Astrocyte (in vitro differentiated cells and primary cell): ENCODE measurements at regions not wholly inside any gene's neighbourhood (a gene's known extent, or its start where the extent isn't known, plus 50 kb on each side); places are given as distances from the start of the nearest gene placed in this dataset.

Source experiments
- DNase-seq: peaks from one replicate; pipeline ENCODE4 v3.0.0-alpha.2; 2010; ENCODE audit warnings: low read depth
- FAIRE-seq: peaks from 2 replicates; lab custom pipeline; 2011; peaks lifted over from hg19 to GRCh38; lab: Jason Lieb, UNC
- H2AFZ ChIP-seq: 2 replicates; pipeline ENCODE4 v1.6.0; 2012; ENCODE audit warnings: low read depth, low read length, inconsistent platforms
- H3K27ac ChIP-seq: 2 replicates; pipeline ENCODE4 v1.5.1; 2011; ENCODE audit warnings: low read depth, low read length, inconsistent platforms
- H3K27me3 ChIP-seq: 2 replicates; pipeline ENCODE4 v1.6.0; 2011; ENCODE audit warnings: low read length, inconsistent platforms; ENCODE audit not compliant: insufficient read depth
- H3K36me3 ChIP-seq: 2 replicates; pipeline ENCODE4 v1.5.1; 2011; ENCODE audit warnings: low read length, inconsistent platforms; ENCODE audit not compliant: insufficient read depth
- H3K4me1 ChIP-seq: 2 replicates; pipeline ENCODE4 v1.5.1; 2011; ENCODE audit warnings: low read length, inconsistent platforms; ENCODE audit not compliant: insufficient read depth
- H3K4me2 ChIP-seq: 2 replicates; pipeline ENCODE4 v1.6.0; 2012; ENCODE audit warnings: low read length, inconsistent platforms
- H3K4me3 ChIP-seq: 2 replicates; pipeline ENCODE4 v1.5.1; 2011; ENCODE audit warnings: low read depth, mild to moderate bottlenecking, low read length, inconsistent platforms; ENCODE audit not compliant: insufficient read depth
- H3K79me2 ChIP-seq: 2 replicates; pipeline ENCODE4 v1.6.0; 2012; ENCODE audit warnings: mild to moderate bottlenecking, low read length, inconsistent platforms; ENCODE audit not compliant: insufficient read depth
- H3K9ac ChIP-seq: 2 replicates; pipeline ENCODE4 v1.6.0; 2012; ENCODE audit warnings: mild to moderate bottlenecking, low read length, inconsistent platforms
- H3K9me3 ChIP-seq: 2 replicates; pipeline ENCODE4 v1.5.1; 2012; ENCODE audit warnings: low read depth, mild to moderate bottlenecking, low read length, inconsistent platforms; ENCODE audit not compliant: insufficient read depth
- H4K20me1 ChIP-seq: 2 replicates; pipeline ENCODE4 v1.6.0; 2012; ENCODE audit warnings: low read length, inconsistent platforms; ENCODE audit not compliant: insufficient read depth
- H3K27ac Mint-ChIP-seq: one replicate; pipeline ENCODE4 v1.8.0; 2021; ENCODE audit warnings: mild to moderate bottlenecking, mixed read lengths; ENCODE audit not compliant: unreplicated experiment
- H3K27me3 Mint-ChIP-seq: one replicate; pipeline ENCODE4 v1.8.0; 2021; ENCODE audit warnings: low read depth, mixed read lengths; ENCODE audit not compliant: unreplicated experiment
- H3K36me3 Mint-ChIP-seq: one replicate; pipeline ENCODE4 v1.8.0; 2021; ENCODE audit warnings: low read depth, mixed read lengths; ENCODE audit not compliant: unreplicated experiment
- H3K4me1 Mint-ChIP-seq: one replicate; pipeline ENCODE4 v1.8.0; 2021; ENCODE audit warnings: low read depth, mixed read lengths; ENCODE audit not compliant: unreplicated experiment
- H3K4me3 Mint-ChIP-seq: one replicate; pipeline ENCODE4 v1.8.0; 2021; ENCODE audit warnings: mild to moderate bottlenecking, moderate library complexity, mixed read lengths; ENCODE audit not compliant: unreplicated experiment
- H3K9me3 Mint-ChIP-seq: one replicate; pipeline ENCODE4 v1.8.0; 2021; ENCODE audit warnings: mild to moderate bottlenecking, mixed read lengths; ENCODE audit not compliant: unreplicated experiment
- EZH2 ChIP-seq: IDR thresholded peaks from 2 replicates; pipeline ENCODE4 v1.6.1; 2012; ENCODE audit warnings: mild to moderate bottlenecking, low read length, inconsistent platforms; ENCODE audit not compliant: insufficient read depth
- TF ChIP-seq, protein P1 (sequence below): IDR thresholded peaks from 2 replicates; pipeline ENCODE4 v1.5.1; 2011; ENCODE audit warnings: low read depth, mild to moderate bottlenecking, inconsistent platforms, low read length, moderate library complexity; ENCODE audit not compliant: insufficient read depth

DNA sequence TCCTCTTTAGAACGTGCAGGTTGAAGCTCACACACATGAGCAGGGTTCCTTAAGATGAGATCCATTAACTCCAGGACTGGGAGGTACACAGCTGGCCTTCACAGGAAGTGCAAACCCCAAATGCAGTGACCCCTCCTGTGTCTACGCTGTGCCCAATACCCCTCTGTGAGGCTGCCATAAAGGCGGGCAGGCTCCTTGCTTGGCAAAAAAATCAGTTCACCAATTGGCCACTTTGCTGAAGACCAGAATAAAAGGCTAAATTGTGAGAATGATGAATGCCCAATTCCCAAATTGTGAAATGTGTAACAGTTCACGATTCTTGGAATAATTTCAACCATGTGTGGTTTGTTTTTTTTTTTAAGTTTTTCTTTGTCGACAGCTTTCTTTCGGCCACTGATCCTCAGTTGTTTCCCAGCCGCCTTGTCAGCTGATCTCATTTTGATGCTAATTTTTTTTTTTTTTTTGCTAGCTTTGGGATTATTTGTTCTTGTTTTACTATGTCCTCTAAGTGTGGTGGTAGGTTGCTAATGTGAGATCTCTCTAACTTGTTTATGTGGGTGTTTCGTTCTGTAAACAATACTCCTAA is 101.9 kb upstream of the PRSS58 start:
- Histone ChIP-seq H2AFZ (no peak overlapping the region), H3K4me2 (no peak overlapping the region), H3K27ac (no peak overlapping the region), H4K20me1 (no peaks in the 10 kb centered on the region), H3K79me2 (no peaks in the 10 kb centered on the region), H3K9me3 (no peaks in the 10 kb centered on the region), H3K36me3 (no peaks in the 10 kb centered on the region), H3K9ac (no peak overlapping the region), H3K4me3 (no peak overlapping the region), H3K4me1 (no peaks in the 10 kb centered on the region), H3K27me3 (no peaks in the 10 kb centered on the region)
- FAIRE-seq (no peak), DNase-seq (no peak)
- Mint-ChIP-seq H3K27me3 (no peaks in the 10 kb centered on the region), H3K9me3 (no peaks in the 10 kb centered on the region), H3K27ac (no peak overlapping the region), H3K4me1 (no peaks in the 10 kb centered on the region), H3K36me3 (no peaks in the 10 kb centered on the region), H3K4me3 (no peak overlapping the region)
- TF ChIP-seq EZH2, result no peak

DNA sequence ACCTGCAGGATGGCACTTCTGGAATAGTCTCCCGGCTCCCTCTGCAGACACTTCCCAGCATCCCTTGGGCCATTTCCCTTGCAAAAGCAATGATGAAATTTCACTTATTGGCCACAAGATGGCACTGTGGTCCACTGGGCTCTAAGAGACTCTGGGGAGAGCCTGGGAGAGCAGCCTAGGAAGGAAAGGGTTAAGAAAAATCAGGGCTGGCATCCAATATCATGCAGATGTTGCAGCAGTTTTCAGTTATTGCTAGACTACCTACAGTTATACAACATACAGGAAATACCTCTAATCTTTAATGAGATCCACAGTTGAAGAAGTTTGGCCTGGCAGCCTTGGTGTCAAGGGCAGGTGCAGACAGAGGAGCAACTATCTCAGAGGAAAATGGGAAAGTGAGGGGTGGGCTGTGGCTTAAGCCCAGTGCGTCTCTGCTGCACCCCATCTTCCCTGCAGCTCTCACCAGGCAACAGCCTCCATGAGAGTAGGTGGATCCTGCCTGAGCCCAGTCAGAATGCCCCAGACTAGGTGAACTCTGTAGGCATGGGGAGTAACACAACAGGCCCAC is 100.2 kb upstream of the PRSS58 start:
- Histone ChIP-seq H3K27ac (no peak overlapping the region), H3K4me3 (no peak overlapping the region), H3K79me2 (no peaks in the 10 kb centered on the region), H3K4me2 (peak overlapping the region; percentile 68), H3K4me1 (no peaks in the 10 kb centered on the region), H4K20me1 (no peaks in the 10 kb centered on the region), H3K36me3 (no peaks in the 10 kb centered on the region), H3K9me3 (no peaks in the 10 kb centered on the region), H2AFZ (peak overlapping the region; percentile 24), H3K27me3 (no peaks in the 10 kb centered on the region), H3K9ac (no peak overlapping the region)
- no peaks in the 10 kb centered on the region for H3K4me1 Mint-ChIP-seq
- no peak for FAIRE-seq
- no peak overlapping the region for H3K4me3 Mint-ChIP-seq
- no peak for TF ChIP-seq EZH2
- TF ChIP-seq, protein P1, sequence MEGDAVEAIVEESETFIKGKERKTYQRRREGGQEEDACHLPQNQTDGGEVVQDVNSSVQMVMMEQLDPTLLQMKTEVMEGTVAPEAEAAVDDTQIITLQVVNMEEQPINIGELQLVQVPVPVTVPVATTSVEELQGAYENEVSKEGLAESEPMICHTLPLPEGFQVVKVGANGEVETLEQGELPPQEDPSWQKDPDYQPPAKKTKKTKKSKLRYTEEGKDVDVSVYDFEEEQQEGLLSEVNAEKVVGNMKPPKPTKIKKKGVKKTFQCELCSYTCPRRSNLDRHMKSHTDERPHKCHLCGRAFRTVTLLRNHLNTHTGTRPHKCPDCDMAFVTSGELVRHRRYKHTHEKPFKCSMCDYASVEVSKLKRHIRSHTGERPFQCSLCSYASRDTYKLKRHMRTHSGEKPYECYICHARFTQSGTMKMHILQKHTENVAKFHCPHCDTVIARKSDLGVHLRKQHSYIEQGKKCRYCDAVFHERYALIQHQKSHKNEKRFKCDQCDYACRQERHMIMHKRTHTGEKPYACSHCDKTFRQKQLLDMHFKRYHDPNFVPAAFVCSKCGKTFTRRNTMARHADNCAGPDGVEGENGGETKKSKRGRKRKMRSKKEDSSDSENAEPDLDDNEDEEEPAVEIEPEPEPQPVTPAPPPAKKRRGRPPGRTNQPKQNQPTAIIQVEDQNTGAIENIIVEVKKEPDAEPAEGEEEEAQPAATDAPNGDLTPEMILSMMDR, result peak; percentile 85
- H3K27ac Mint-ChIP-seq, result no peak overlapping the region
- peak; percentile 59 for DNase-seq
- no peaks in the 10 kb centered on the region for H3K36me3 Mint-ChIP-seq
- no peaks in the 10 kb centered on the region for H3K27me3 Mint-ChIP-seq
- no peaks in the 10 kb centered on the region for H3K9me3 Mint-ChIP-seq

DNA sequence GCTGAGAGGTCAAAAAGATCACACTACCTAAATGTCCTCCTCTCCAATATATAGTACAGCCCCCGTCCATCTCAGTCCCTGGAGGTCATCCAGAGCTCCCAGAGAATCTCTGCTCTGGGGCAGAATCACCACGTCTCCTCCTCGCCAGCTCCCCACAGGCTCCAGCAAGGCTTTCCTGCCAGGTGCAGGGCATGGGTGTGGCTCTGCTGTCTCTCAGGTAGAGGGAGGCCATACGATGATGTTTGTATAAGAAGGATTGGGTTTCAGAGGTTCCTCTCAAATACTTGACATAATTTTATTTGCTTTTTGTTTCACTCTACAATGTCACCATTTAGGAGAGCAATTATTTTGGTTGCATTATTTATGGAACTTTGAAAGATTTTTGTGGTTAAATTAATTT is 98.3 kb upstream of the PRSS58 start:
- Mint-ChIP-seq H3K4me3 (no peak overlapping the region), H3K27me3 (no peaks in the 10 kb centered on the region), H3K27ac (no peak overlapping the region), H3K4me1 (no peaks in the 10 kb centered on the region), H3K36me3 (no peaks in the 10 kb centered on the region), H3K9me3 (no peaks in the 10 kb centered on the region)
- TF ChIP-seq, protein P1, result no peak
- no peak for TF ChIP-seq EZH2
- Histone ChIP-seq H3K79me2 (no peaks in the 10 kb centered on the region), H4K20me1 (no peaks in the 10 kb centered on the region), H3K27ac (no peak overlapping the region), H3K4me3 (no peak overlapping the region), H3K9me3 (no peaks in the 10 kb centered on the region), H3K36me3 (no peaks in the 10 kb centered on the region), H3K27me3 (no peaks in the 10 kb centered on the region), H3K9ac (no peak overlapping the region), H3K4me1 (no peaks in the 10 kb centered on the region), H3K4me2 (no peak overlapping the region), H2AFZ (no peak overlapping the region)
- FAIRE-seq (no peak), DNase-seq (no peak)
